ENCODE measurements at regions not wholly inside any gene's neighbourhood (a gene's known extent, or its start where the extent isn't known, plus 50 kb on each side); places are given as distances from the start of the nearest gene placed in this dataset.

GRCh38 chr3:8276056-8276455 lies 225.6 kb upstream of the LMCD1 start:
- no TSS peak for BruUV-seq (replicated peaks)
- H3K9ac ChIP-seq (ENCODE audit: control insufficient read depth, insufficient read depth, low read length), result no peak overlapping the region
- intact Hi-C loops (cut with micrococcal nuclease; ENCODE audit: unreplicated experiment), result no loop called here
- no peak for DNase-seq (ENCODE audit: low read depth, low spot score)
- H3K36me3 ChIP-seq (ENCODE audit: control insufficient read depth in 2 of 2, insufficient read depth in 2 of 2, low read length in 1 of 2), result no peaks in the 10 kb centered on the region
- no peaks in the 10 kb centered on the region for H3K79me2 ChIP-seq (ENCODE audit: control insufficient read depth, insufficient read depth, low read length)
- H3K4me3 ChIP-seq, result no peak overlapping the region
- ChIA-PET POLR2A (interaction anchor here (0.6 kb wide), 1 partner anchor 1717 kb away, joined by 5 read pairs; no protein-coding TSS in a partner anchor), SMC1A (ENCODE audit: uncharacterized antibody, unreplicated experiment) (interaction anchor here (0.8 to 1.3 kb wide), 6 partner anchors 10 to 143 kb away, joined by 3 to 4 read pairs (median 4); no protein-coding TSS in a partner anchor), RAD21 (ENCODE audit: unreplicated experiment) (no interaction called here), CTCF (interaction anchor here (1.8 kb wide), 1 partner anchor 36 kb away, joined by 9 read pairs; no protein-coding TSS in a partner anchor)
- no peak for FAIRE-seq
- no peaks in the 10 kb centered on the region for H3K4me1 ChIP-seq (ENCODE audit: control insufficient read depth, insufficient read depth, low read length)
- H3K9me3 ChIP-seq (replicated peaks; ENCODE audit: control insufficient read depth, insufficient read depth, low read length), result no peaks in the 10 kb centered on the region
- no peak overlapping the region for H2AFZ ChIP-seq (ENCODE audit: control insufficient read depth, low read depth, low read length)
- ATAC-seq, result no peak
- H3K27ac ChIP-seq (ENCODE audit: control insufficient read depth, insufficient read depth), result no peak overlapping the region
- H3K27me3 ChIP-seq (replicated peaks in 1 of 2; ENCODE audit: control insufficient read depth in 2 of 2, insufficient read depth in 2 of 2, low read length in 1 of 2), result no peaks in the 10 kb centered on the region
- in situ Hi-C loops (cut with MboI), result no loop called here
- 30% methylated on average over 3 of the region's 3 CpGs for WGBS (ENCODE audit: insufficient coverage, insufficient replicate concordance, low lambda C conversion rate, missing lambda C conversion rate)
- no peak overlapping the region for H3K4me2 ChIP-seq (ENCODE audit: control insufficient read depth, insufficient read depth)
- TF ChIP-seq ZNF592 (IDR thresholded peaks at IDR 0.05), result no peak
- no peak for TF ChIP-seq STAT3 (IDR thresholded peaks at IDR 0.05; ENCODE audit: low read depth, low read length)
- TF ChIP-seq ESRRA (IDR thresholded peaks at IDR 0.05; ENCODE audit: low read length), result no peak
- TF ChIP-seq NFXL1 (IDR thresholded peaks at IDR 0.05; ENCODE audit: borderline replicate concordance), result no peak
- no peak for TF ChIP-seq KAT2A (conservative IDR thresholded peaks at IDR 0.05; ENCODE audit: control insufficient read depth, low read depth, low read length)
- no peak for TF ChIP-seq KLF5 (IDR thresholded peaks at IDR 0.05; ENCODE audit: partially characterized antibody)
- TF ChIP-seq ZNF207 (IDR thresholded peaks at IDR 0.05; ENCODE audit: borderline replicate concordance), result no peak
- TF ChIP-seq, protein P1, sequence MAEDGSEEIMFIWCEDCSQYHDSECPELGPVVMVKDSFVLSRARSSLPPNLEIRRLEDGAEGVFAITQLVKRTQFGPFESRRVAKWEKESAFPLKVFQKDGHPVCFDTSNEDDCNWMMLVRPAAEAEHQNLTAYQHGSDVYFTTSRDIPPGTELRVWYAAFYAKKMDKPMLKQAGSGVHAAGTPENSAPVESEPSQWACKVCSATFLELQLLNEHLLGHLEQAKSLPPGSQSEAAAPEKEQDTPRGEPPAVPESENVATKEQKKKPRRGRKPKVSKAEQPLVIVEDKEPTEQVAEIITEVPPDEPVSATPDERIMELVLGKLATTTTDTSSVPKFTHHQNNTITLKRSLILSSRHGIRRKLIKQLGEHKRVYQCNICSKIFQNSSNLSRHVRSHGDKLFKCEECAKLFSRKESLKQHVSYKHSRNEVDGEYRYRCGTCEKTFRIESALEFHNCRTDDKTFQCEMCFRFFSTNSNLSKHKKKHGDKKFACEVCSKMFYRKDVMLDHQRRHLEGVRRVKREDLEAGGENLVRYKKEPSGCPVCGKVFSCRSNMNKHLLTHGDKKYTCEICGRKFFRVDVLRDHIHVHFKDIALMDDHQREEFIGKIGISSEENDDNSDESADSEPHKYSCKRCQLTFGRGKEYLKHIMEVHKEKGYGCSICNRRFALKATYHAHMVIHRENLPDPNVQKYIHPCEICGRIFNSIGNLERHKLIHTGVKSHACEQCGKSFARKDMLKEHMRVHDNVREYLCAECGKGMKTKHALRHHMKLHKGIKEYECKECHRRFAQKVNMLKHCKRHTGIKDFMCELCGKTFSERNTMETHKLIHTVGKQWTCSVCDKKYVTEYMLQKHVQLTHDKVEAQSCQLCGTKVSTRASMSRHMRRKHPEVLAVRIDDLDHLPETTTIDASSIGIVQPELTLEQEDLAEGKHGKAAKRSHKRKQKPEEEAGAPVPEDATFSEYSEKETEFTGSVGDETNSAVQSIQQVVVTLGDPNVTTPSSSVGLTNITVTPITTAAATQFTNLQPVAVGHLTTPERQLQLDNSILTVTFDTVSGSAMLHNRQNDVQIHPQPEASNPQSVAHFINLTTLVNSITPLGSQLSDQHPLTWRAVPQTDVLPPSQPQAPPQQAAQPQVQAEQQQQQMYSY (CRISPR knock-in tag; IDR thresholded peaks at IDR 0.05), result no peak
- no peak for TF ChIP-seq CEBPB (IDR thresholded peaks at IDR 0.05; ENCODE audit: borderline replicate concordance in 1 of 2, low read depth in 2 of 2, low read length in 2 of 2)
- TF ChIP-seq GABPA (IDR thresholded peaks at IDR 0.05; ENCODE audit: low read depth), result no peak
- TF ChIP-seq CHD2 (IDR thresholded peaks at IDR 0.05; ENCODE audit: borderline replicate concordance, low read depth, low read length), result no peak
- no peak for TF ChIP-seq ZZZ3 (IDR thresholded peaks at IDR 0.05; ENCODE audit: control insufficient read depth, insufficient read length, low read depth)
- no peak for TF ChIP-seq FOS (IDR thresholded peaks at IDR 0.05; ENCODE audit: borderline replicate concordance, extremely low read depth, insufficient read length)
- no peak for TF ChIP-seq TBL1XR1 (IDR thresholded peaks at IDR 0.05; ENCODE audit: low read depth, low read length)
- no peaks in the 10 kb centered on the region for H4K20me1 ChIP-seq (ENCODE audit: control insufficient read depth, insufficient read depth)
